CD4-positive, alpha-beta T cell (primary cell): ENCODE measurements at regions not wholly inside any gene's neighbourhood (a gene's known extent, or its start where the extent isn't known, plus 50 kb on each side); places are given as distances from the start of the nearest gene placed in this dataset.

Source experiments
- ATAC-seq: fragments of 200-7000 bp; cut with Tn5 transposase; one replicate; pipeline ENCODE4 v1.10.0; 2022; ENCODE audit warnings: mild to moderate bottlenecking; ENCODE audit not compliant: poor library complexity
- CTCF ChIA-PET: fragments of 350-600 bp; sonication (Branson Sonifier 250); formaldehyde crosslinking; loops from one replicate; lab custom pipeline; 2021; ENCODE audit warnings: antibody characterized with exemption, inconsistent platforms; lab: Charles Lee
- POLR2A ChIA-PET: fragments of 350-600 bp; sonication (Branson Sonifier 250); formaldehyde crosslinking; loops from one replicate; lab custom pipeline; 2021; ENCODE audit warnings: antibody characterized with exemption, inconsistent platforms; lab: Charles Lee
- DNase-seq, 14 experiments: peaks; one replicate each; pipeline ENCODE4 v3.0.0-alpha.2; 2013 to 2020; ENCODE audit warnings: mixed read lengths in 2 of 14
- H3K27ac ChIP-seq, 2 donors: one replicate each; pipeline versions ENCODE4 v1.5.1 to v1.7.0; 2013; ENCODE audit warnings: low read length in 2 of 2, low read depth in 1 of 2, mild to moderate bottlenecking in 1 of 2
- H3K27me3 ChIP-seq, 2 experiments: 1 replicate in 1 of 2; 2 replicates in 1 of 2; pipeline versions ENCODE4 v1.6.1 to v1.7.0; 2013; ENCODE audit warnings: low read length in 2 of 2, control low read depth in 1 of 2, mild to moderate bottlenecking in 1 of 2, moderate library complexity in 1 of 2; ENCODE audit not compliant: insufficient read depth in 2 of 2, control insufficient read depth in 1 of 2
- H3K36me3 ChIP-seq: one replicate; pipeline ENCODE4 v1.6.1; 2013; ENCODE audit warnings: low read length, control low read depth; ENCODE audit not compliant: insufficient read depth
- H3K4me1 ChIP-seq: one replicate; pipeline ENCODE4 v1.6.1; 2013; ENCODE audit warnings: low read length, control low read depth; ENCODE audit not compliant: insufficient read depth
- H3K4me3 ChIP-seq: one replicate; pipeline ENCODE4 v1.5.1; 2013; ENCODE audit warnings: mild to moderate bottlenecking, low read length, moderate library complexity
- H3K9me3 ChIP-seq, 2 experiments: 1 replicate in 1 of 2; 2 replicates in 1 of 2; pipeline versions ENCODE4 v1.6.1 to v1.7.0; 2013; ENCODE audit warnings: low read length in 2 of 2, mild to moderate bottlenecking in 2 of 2, control low read depth in 1 of 2, moderate library complexity in 1 of 2; ENCODE audit not compliant: control insufficient read depth in 1 of 2, insufficient read depth in 1 of 2
- H3K27ac Mint-ChIP-seq: one replicate; pipeline ENCODE4 v1.8.0; 2020; ENCODE audit warnings: mixed read lengths
- H3K27me3 Mint-ChIP-seq: one replicate; pipeline ENCODE4 v1.8.0; 2021; ENCODE audit warnings: mixed read lengths
- H3K36me3 Mint-ChIP-seq: one replicate; pipeline ENCODE4 v1.8.0; 2021; ENCODE audit warnings: low read depth, mixed read lengths
- H3K4me1 Mint-ChIP-seq: one replicate; pipeline ENCODE4 v1.8.0; 2021; ENCODE audit warnings: low read depth, mixed read lengths
- H3K4me3 Mint-ChIP-seq: one replicate; pipeline ENCODE4 v1.8.0; 2020; ENCODE audit warnings: mild to moderate bottlenecking, mixed read lengths
- H3K9me3 Mint-ChIP-seq: one replicate; pipeline ENCODE4 v1.8.0; 2020; ENCODE audit warnings: mixed read lengths
- CTCF ChIP-seq: fragments of 200-600 bp; IDR thresholded peaks from one replicate; pipeline ENCODE4 v1.8.0; 2022; ENCODE audit warnings: antibody characterized with exemption, mild to moderate bottlenecking
- intact Hi-C, 2 experiments: fragments of 100-400 bp; cut with DNase I in 1 of 2; cut with micrococcal nuclease in 1 of 2; formaldehyde crosslinking; loops; one replicate each; pipeline versions ENCODE4 v1.15.1 to v1.9.0; 2023 to 2025; cut with DNase I, micrococcal nuclease

GRCh38 chr3:19799887-19800286, 134.1 kb downstream of the EFHB start:
- Mint-ChIP-seq H3K4me3 (no peak overlapping the region), H3K36me3 (no peaks in the 10 kb centered on the region), H3K9me3 (peaks cover 20% of the 10 kb centered on the region), H3K27me3 (no peaks in the 10 kb centered on the region), H3K27ac (no peak overlapping the region), H3K4me1 (no peaks in the 10 kb centered on the region)
- POLR2A ChIA-PET: no interaction called here
- H3K36me3 ChIP-seq: no peaks in the 10 kb centered on the region
- no peak overlapping the region for H3K4me3 ChIP-seq
- no peaks in the 10 kb centered on the region for H3K27me3 ChIP-seq
- no peak overlapping the region for H3K27ac ChIP-seq
- no peak for DNase-seq
- TF ChIP-seq CTCF: no peak
- H3K4me1 ChIP-seq: no peaks in the 10 kb centered on the region
- ATAC-seq: no peak
- peaks cover 10 to 25% of the 10 kb centered on the region in 2 experiments for H3K9me3 ChIP-seq
- intact Hi-C loops: no loop called here
- CTCF ChIA-PET: no interaction called here

GRCh38 chr3:19799115-19799514, 134.9 kb downstream of the EFHB start:
- Mint-ChIP-seq H3K27ac (no peak overlapping the region), H3K27me3 (no peaks in the 10 kb centered on the region), H3K4me3 (no peak overlapping the region), H3K9me3 (peaks cover 20% of the 10 kb centered on the region), H3K36me3 (no peaks in the 10 kb centered on the region), H3K4me1 (no peaks in the 10 kb centered on the region)
- no peaks in the 10 kb centered on the region for H3K36me3 ChIP-seq
- H3K4me3 ChIP-seq: no peak overlapping the region
- POLR2A ChIA-PET: no interaction called here
- no peak overlapping the region for H3K27ac ChIP-seq
- ATAC-seq (no peak), DNase-seq (no peak)
- intact Hi-C loops: no loop called here
- no peaks in the 10 kb centered on the region for H3K27me3 ChIP-seq
- no peak for TF ChIP-seq CTCF
- no peaks in the 10 kb centered on the region for H3K4me1 ChIP-seq
- CTCF ChIA-PET: no interaction called here
- H3K9me3 ChIP-seq: peaks cover 10 to 21% of the 10 kb centered on the region in 2 experiments

- H3K4me1 ChIP-seq: no peaks in the 10 kb centered on the region
- Mint-ChIP-seq H3K4me1 (no peaks in the 10 kb centered on the region), H3K27ac (no peak overlapping the region), H3K4me3 (no peak overlapping the region), H3K9me3 (peaks cover 20% of the 10 kb centered on the region), H3K36me3 (no peaks in the 10 kb centered on the region), H3K27me3 (no peaks in the 10 kb centered on the region)
- peaks cover 5 to 13% of the 10 kb centered on the region in 2 experiments for H3K9me3 ChIP-seq
- no peak for ATAC-seq
- TF ChIP-seq CTCF: no peak
- H3K36me3 ChIP-seq: no peaks in the 10 kb centered on the region
- no peak overlapping the region for H3K27ac ChIP-seq
- no peak overlapping the region for H3K4me3 ChIP-seq
- intact Hi-C loops: no loop called here
- DNase-seq: no peak
- CTCF ChIA-PET: no interaction called here
- no peaks in the 10 kb centered on the region for H3K27me3 ChIP-seq
- POLR2A ChIA-PET: no interaction called here
Observed at GRCh38 chr3:19798324-19798723, 135.7 kb downstream of the EFHB start.
